SJSA1 (cell line): ENCODE measurements at regions not wholly inside any gene's neighbourhood (a gene's known extent, or its start where the extent isn't known, plus 50 kb on each side); places are given as distances from the start of the nearest gene placed in this dataset.
"Not testable (repeated sequence)": the region's sequence is repeated elsewhere in the genome, so short reads cannot be mapped to it uniquely, and the experiment has no call there.

ENCODE experiments used
- DNase-seq, 2 experiments: peaks; one replicate each; pipeline ENCODE4 v3.0.0-alpha.2; 2015 to 2020; ENCODE audit warnings: low spot score in 2 of 2, low read depth in 1 of 2
- H3K27ac ChIP-seq: fragments of 250-450 bp; sonication (Bioruptor Pico); 2 replicates; pipeline ENCODE4 v1.5.1; 2020; ENCODE audit warnings: mild to moderate bottlenecking, moderate library complexity
- H3K27me3 ChIP-seq: fragments of 250-450 bp; sonication (Bioruptor Pico); replicated peaks from 2 replicates; pipeline ENCODE4 v1.5.1; 2020; ENCODE audit warnings: mild to moderate bottlenecking, moderate library complexity
- H3K36me3 ChIP-seq: fragments of 250-450 bp; sonication (Bioruptor Pico); 2 replicates; pipeline ENCODE4 v1.5.1; 2020; ENCODE audit warnings: mild to moderate bottlenecking
- H3K4me1 ChIP-seq: fragments of 250-450 bp; sonication (Bioruptor Pico); replicated peaks from 2 replicates; pipeline ENCODE4 v1.6.1; 2021; ENCODE audit warnings: mild to moderate bottlenecking
- H3K4me3 ChIP-seq: fragments of 250-450 bp; sonication (Bioruptor Pico); 2 replicates; pipeline ENCODE4 v1.5.1; 2020; ENCODE audit warnings: mild to moderate bottlenecking
- H3K9me3 ChIP-seq: fragments of 250-450 bp; sonication (Bioruptor Pico); replicated peaks from 2 replicates; pipeline ENCODE4 v1.5.1; 2020; ENCODE audit warnings: mild to moderate bottlenecking

DNA sequence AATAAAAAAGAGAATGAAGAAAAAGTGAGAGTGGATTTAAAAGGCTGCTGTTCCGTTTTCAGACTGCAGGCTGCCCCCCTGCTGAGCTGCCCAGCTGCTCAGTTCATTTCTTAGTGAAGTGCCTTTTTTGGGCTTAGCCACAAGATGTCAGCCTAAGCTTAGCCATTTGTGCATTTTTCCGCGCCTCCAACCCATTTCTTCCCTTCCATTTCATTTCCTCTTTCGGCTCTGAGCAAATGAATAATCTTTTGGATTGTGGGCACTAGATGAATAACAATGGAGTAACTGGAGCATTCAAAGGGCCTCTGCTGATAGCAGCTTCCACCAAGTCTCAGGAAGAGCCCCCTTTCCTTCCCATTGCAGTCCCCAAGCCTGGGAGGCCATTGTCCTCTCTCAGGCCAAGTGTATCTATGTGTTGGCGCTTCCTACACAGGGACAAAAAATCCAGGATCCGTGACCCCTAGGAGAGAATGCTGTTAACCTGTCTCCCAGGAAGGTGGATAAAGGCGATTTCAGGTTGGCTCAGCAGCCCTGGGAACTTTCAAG lies 83.5 kb upstream of the SPTLC3 start:
- Histone ChIP-seq H3K36me3 (no peaks in the 10 kb centered on the region), H3K4me1 (peaks cover 33% of the 10 kb centered on the region), H3K27me3 (peaks cover 4% of the 10 kb centered on the region; the same call in 1 of the 2 replicates), H3K9me3 (no peaks in the 10 kb centered on the region), H3K4me3 (no peak overlapping the region), H3K27ac (no peak overlapping the region)
- peak; percentile 57 to 64 for DNase-seq

DNA sequence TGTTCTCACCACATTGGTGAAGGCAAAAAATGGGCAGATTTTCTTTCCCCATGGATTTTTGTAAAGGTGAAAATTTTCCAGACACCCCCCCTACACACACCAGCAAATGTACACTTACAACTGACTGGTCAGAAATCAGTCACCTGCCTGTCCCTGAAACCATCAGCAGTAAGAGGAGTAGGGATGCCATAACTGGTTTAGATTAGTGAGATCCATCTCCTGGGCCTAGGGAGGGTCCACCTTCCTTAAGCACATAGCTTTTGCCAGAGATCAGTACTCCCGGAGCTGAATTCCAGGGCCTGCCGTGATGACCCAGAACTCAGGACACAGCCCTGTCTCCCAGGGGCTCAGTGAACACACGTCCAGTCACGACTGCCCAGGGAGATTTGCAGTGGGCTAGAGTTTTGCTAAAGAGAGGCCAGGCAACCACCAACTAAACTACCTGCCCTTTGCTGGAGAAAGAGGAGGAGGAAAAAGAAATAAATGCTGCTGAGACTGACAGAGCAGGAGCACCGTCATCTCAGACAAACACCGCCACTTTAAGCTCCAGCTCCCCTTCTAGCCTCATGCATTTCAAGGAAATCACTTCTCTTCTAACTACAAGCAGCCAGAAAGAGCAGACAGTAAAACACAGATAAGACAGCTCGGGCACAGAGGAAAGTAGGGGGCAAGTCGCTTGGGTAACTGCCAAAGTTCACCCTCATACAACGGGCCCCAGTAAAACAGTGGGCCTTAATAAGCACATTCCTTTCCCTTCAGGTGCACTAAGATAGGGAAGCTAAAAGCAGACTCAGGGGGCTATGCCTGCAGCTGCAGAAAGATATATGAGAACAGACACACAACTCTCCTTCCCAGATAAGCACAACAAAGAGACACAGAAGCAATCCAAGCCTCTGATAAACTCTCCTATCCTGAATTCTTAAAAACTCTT lies 82.6 kb upstream of the SPTLC3 start:
- H3K4me3 ChIP-seq, result no peak overlapping the region
- H3K9me3 ChIP-seq, result no peaks in the 10 kb centered on the region
- no peak for DNase-seq
- H3K4me1 ChIP-seq, result peaks cover 33% of the 10 kb centered on the region
- no peaks in the 10 kb centered on the region for H3K36me3 ChIP-seq
- no peak overlapping the region for H3K27ac ChIP-seq
- H3K27me3 ChIP-seq, result no peaks in the 10 kb centered on the region

DNA sequence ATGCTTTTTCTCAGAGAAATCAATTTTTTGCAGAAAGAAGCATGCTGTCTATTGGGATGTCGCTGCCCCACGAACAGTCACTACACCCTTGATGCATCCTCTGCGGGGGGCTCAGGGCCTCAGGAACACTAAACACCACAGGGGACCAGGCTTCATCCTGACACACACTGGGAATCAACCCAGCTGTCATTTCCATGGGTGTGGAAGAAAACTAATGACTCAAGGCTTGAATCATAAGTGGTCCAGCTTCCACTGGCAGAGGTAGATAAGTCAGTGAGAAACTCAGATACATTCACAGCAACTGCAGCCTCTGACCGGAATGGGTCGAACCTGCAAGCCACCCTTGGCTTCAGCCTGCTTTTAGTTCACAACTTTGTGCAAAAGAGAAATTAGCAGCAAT lies 81.3 kb upstream of the SPTLC3 start:
- Histone ChIP-seq H3K27ac (no peak overlapping the region), H3K4me3 (no peak overlapping the region), H3K9me3 (no peaks in the 10 kb centered on the region), H3K27me3 (no peaks in the 10 kb centered on the region), H3K36me3 (no peaks in the 10 kb centered on the region), H3K4me1 (peaks cover 33% of the 10 kb centered on the region)
- no peak for DNase-seq

DNA sequence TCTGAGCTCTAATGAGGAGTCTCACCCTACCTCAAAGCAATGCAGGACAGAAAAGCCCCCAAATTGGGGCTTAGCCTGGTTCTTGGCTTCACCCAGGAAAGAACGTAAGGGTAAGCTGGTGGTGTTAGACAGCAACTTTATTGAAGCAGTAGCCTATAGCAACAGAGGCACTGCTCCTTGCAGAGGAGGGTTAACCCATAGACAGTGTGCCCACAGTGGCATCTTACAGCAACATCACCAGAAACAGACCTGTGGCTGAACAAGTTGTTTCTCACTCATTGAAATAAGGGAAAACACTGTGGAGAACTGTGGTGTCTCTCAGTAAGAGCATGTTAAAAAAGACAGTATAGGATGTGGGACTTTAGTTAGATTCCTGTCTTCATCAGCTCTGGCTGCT lies 80.4 kb upstream of the SPTLC3 start:
- H3K9me3 ChIP-seq, result no peaks in the 10 kb centered on the region
- no peaks in the 10 kb centered on the region for H3K27me3 ChIP-seq
- peaks cover 33% of the 10 kb centered on the region for H3K4me1 ChIP-seq
- no peak for DNase-seq
- H3K4me3 ChIP-seq, result no peak overlapping the region
- peak overlapping the region; percentile 43 for H3K27ac ChIP-seq
- no peaks in the 10 kb centered on the region for H3K36me3 ChIP-seq

GRCh38 chr20:12928755-12929401 lies 79.9 kb upstream of the SPTLC3 start:
- Histone ChIP-seq H3K27ac (peak overlapping the region; percentile 43), H3K4me1 (peaks cover 33% of the 10 kb centered on the region)

GRCh38 chr20:12936020-12936419 lies 72.8 kb upstream of the SPTLC3 start:
- no peak overlapping the region for H3K27ac ChIP-seq
- no peak overlapping the region for H3K4me3 ChIP-seq
- H3K9me3 ChIP-seq, result no peaks in the 10 kb centered on the region
- no peak for DNase-seq
- no peaks in the 10 kb centered on the region for H3K36me3 ChIP-seq
- 0 out of 2 replicates have a peak, but pooled peaks cover 4% of the 10 kb centered on the region for H3K27me3 ChIP-seq
- H3K4me1 ChIP-seq, result peaks cover 5% of the 10 kb centered on the region; the same call in 1 of the 2 replicates

More at GRCh38 chr20:12928755-12929401, 79.9 kb upstream of the SPTLC3 start:
- Histone ChIP-seq H3K27me3 (no peaks in the 10 kb centered on the region), H3K9me3 (no peaks in the 10 kb centered on the region), H3K4me3 (no peak overlapping the region), H3K36me3 (no peaks in the 10 kb centered on the region)
- peak in 1 of 2 experiments; percentile 66 for DNase-seq

- no peaks in the 10 kb centered on the region for H3K9me3 ChIP-seq
- no peak overlapping the region for H3K27ac ChIP-seq
- DNase-seq, result no peak
- peaks cover 5% of the 10 kb centered on the region; the same call in 1 of the 2 replicates for H3K4me1 ChIP-seq
- H3K36me3 ChIP-seq, result no peaks in the 10 kb centered on the region
- no peak overlapping the region for H3K4me3 ChIP-seq
- 0 out of 2 replicates have a peak, but pooled peaks cover 4% of the 10 kb centered on the region for H3K27me3 ChIP-seq
Measured at GRCh38 chr20:12936524-12936923, 72.2 kb upstream of the SPTLC3 start.

GRCh38 chr20:12941025-12941424 lies 67.7 kb upstream of the SPTLC3 start:
- 0 out of 2 replicates have a peak, but pooled peaks cover 4% of the 10 kb centered on the region for H3K27me3 ChIP-seq
- peaks cover 5% of the 10 kb centered on the region; the same call in 1 of the 2 replicates for H3K4me1 ChIP-seq
- no peaks in the 10 kb centered on the region for H3K9me3 ChIP-seq
- H3K27ac ChIP-seq, result no peak overlapping the region
- H3K4me3 ChIP-seq, result no peak overlapping the region
- no peaks in the 10 kb centered on the region for H3K36me3 ChIP-seq
- DNase-seq, result no peak

- Histone ChIP-seq H3K9me3 (no peaks in the 10 kb centered on the region), H3K4me3 (no peak overlapping the region), H3K27ac (no peak overlapping the region), H3K27me3 (0 out of 2 replicates have a peak, but pooled peaks cover 4% of the 10 kb centered on the region), H3K4me1 (no peaks in the 10 kb centered on the region), H3K36me3 (no peaks in the 10 kb centered on the region)
- DNase-seq, result no peak
Measured at GRCh38 chr20:12942123-12942522, 66.6 kb upstream of the SPTLC3 start.

DNA sequence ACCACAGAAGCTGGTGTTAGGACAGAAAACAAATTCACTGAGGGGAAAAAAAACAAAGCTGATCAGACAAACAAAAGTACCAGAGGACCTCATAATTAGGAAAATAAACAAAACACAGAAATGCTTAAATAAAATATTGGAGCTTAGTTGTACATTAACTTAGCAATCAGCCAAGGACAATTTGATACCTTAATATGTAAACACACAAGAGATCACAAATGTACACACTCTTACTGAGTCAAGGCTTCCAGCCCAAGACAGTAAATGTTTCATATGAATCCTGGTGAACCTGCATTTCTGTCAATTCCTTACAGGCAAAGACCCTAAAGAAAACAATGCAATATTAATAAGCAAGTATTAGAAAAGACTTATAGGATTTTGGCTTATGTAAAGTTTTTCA lies 62.0 kb upstream of the SPTLC3 start:
- no peaks in the 10 kb centered on the region for H3K9me3 ChIP-seq
- DNase-seq, result no peak
- no peaks in the 10 kb centered on the region for H3K36me3 ChIP-seq
- no peaks in the 10 kb centered on the region for H3K27me3 ChIP-seq
- H3K4me1 ChIP-seq, result no peaks in the 10 kb centered on the region
- no peak overlapping the region for H3K4me3 ChIP-seq
- H3K27ac ChIP-seq, result no peak overlapping the region

- no peak for DNase-seq
- Histone ChIP-seq H3K27me3 (no peaks in the 10 kb centered on the region), H3K4me3 (no peak overlapping the region), H3K9me3 (no peaks in the 10 kb centered on the region), H3K4me1 (no peaks in the 10 kb centered on the region), H3K27ac (no peak overlapping the region), H3K36me3 (no peaks in the 10 kb centered on the region)
Measured at GRCh38 chr20:12947691-12948090, 61.1 kb upstream of the SPTLC3 start.

DNA sequence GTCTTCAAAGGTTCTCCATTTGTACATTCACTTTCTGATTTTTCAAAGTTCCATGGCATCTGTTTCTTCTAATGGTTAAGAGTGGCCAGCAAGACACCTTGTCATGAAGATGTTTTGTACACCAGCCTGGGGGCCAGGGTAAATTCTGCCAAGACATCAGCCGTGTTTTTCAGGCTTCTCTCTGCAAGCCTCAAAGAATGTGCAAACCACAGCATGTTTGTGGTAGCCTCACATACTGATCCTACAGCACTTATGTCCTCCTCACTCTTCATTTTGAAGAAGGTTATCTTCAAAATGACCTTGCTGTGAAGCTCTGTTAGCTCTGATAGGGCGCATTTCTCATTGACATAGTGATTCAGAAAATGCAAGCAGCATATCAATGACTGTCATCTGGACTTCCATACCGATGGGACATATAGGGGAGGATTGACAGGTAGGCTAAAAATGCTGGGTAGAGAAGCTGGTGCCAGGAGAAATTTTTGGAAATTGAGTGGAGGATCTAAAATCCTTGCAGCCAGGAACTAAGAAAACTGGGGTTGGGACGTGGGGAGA lies 59.3 kb upstream of the SPTLC3 start:
- Histone ChIP-seq H3K27me3 (no peaks in the 10 kb centered on the region), H3K4me1 (no peaks in the 10 kb centered on the region), H3K9me3 (no peaks in the 10 kb centered on the region), H3K36me3 (no peaks in the 10 kb centered on the region), H3K27ac (no peak overlapping the region), H3K4me3 (no peak overlapping the region)
- no peak for DNase-seq

DNA sequence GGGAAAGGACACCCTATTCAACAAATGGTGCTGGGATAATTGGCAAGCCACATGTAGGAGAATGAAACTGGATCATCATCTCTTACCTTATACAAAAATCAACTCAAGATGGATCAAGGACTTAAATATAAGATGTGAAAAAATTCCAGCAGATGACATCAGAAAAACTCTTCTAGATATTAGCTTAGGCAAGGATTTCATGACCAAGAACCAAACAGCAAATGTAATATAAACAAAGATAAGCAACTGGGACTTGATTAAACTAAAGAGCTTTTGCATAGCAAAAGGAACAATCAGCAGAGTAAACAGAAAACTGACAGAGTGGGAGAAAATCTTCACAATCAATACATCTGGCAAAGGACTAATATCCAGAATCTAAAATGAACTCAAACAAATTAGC lies 54.5 kb upstream of the SPTLC3 start:
- H3K9me3 ChIP-seq, H3K36me3 ChIP-seq, H3K4me3 ChIP-seq, H3K27ac ChIP-seq, H3K4me1 ChIP-seq, DNase-seq, H3K27me3 ChIP-seq: not testable (repeated sequence)

GRCh38 chr20:12955611-12956010 lies 53.2 kb upstream of the SPTLC3 start:
- Histone ChIP-seq H3K36me3 (no peaks in the 10 kb centered on the region), H3K4me3 (no peak overlapping the region), H3K27ac (no peak overlapping the region), H3K9me3 (no peaks in the 10 kb centered on the region), H3K27me3 (no peaks in the 10 kb centered on the region), H3K4me1 (no peaks in the 10 kb centered on the region)
- DNase-seq, result no peak
